GM12865 (cell line): ENCODE measurements at regions not wholly inside any gene's neighbourhood (a gene's known extent, or its start where the extent isn't known, plus 50 kb on each side); places are given as distances from the start of the nearest gene placed in this dataset.

Source experiments
- DNase-seq: peaks from one replicate; pipeline ENCODE4 v3.0.0; 2010; ENCODE audit warnings: low read depth
- H3K4me3 ChIP-seq: 2 replicates; pipeline ENCODE4 v1.5.1; 2011; ENCODE audit warnings: mild to moderate bottlenecking, low read depth, low read length, control low read depth
- TF ChIP-seq, protein P1 (sequence below): IDR thresholded peaks from 2 replicates; pipeline ENCODE4 v1.5.1; 2011; ENCODE audit warnings: low read length, control low read depth, low read depth, inconsistent platforms; ENCODE audit not compliant: insufficient read depth; ENCODE audit errors: missing control alignments

DNA sequence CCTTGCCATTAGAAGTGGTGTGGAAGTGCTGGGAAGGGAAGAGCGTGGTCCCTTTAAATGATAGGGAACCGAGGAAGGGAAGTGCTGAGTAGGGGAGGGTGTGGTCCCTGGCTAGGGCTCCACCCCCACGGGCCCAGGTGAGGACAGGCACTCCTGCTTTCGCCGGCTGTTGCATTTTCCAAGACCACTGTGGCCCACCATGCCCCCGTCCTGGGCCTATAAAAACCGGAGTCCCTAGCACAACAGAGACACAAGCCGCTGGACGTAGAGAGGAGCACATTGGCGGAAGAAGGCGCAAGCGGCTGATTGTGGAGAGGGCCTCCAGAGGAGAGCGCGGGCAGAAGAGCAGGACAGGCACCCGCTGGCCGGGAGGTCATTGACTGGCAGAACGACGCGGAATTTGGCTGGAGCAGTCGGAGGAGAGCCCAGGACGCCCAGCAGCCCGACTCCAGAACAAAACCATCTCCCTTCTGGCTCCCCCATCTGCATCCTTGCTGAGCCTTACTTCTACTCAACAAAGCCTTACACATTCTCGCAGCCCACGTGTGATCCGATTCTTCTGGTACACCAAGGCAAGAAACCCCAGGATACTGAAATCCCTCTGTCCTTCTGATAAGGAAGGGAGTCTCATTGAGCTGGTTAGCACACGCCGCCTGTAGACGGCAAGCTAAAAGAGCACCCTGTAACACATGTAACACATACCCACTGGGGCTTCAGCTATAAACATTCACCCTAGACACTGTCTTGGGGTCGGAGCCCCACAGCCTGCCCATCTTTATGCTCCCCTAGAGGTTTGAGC lies 146.2 kb upstream of the LYZL1 start:
- TF ChIP-seq, protein P1, sequence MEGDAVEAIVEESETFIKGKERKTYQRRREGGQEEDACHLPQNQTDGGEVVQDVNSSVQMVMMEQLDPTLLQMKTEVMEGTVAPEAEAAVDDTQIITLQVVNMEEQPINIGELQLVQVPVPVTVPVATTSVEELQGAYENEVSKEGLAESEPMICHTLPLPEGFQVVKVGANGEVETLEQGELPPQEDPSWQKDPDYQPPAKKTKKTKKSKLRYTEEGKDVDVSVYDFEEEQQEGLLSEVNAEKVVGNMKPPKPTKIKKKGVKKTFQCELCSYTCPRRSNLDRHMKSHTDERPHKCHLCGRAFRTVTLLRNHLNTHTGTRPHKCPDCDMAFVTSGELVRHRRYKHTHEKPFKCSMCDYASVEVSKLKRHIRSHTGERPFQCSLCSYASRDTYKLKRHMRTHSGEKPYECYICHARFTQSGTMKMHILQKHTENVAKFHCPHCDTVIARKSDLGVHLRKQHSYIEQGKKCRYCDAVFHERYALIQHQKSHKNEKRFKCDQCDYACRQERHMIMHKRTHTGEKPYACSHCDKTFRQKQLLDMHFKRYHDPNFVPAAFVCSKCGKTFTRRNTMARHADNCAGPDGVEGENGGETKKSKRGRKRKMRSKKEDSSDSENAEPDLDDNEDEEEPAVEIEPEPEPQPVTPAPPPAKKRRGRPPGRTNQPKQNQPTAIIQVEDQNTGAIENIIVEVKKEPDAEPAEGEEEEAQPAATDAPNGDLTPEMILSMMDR, result no peak
- H3K4me3 ChIP-seq, result no peak overlapping the region
- no peak for DNase-seq

DNA sequence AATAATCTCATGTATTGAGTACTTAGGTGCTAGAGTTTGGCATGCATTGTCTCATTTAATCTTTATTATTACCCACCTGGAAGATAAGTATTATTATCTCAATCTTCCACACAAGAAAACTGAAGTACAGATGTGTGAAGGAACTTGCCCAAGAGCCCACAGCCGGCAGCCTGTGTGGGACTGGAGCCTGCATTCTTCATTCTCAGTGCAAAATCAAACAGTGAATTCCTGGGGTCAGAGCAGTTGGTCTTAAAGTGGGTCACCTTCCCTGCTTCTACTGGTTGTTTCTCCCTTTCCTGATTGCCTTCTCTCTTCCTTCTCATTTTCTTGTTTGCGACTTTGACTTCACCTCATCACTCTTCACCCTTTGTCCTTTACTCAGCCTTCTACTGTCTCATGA lies 144.7 kb upstream of the LYZL1 start:
- H3K4me3 ChIP-seq, result no peak overlapping the region
- DNase-seq, result no peak
- TF ChIP-seq, protein P1, result no peak

DNA sequence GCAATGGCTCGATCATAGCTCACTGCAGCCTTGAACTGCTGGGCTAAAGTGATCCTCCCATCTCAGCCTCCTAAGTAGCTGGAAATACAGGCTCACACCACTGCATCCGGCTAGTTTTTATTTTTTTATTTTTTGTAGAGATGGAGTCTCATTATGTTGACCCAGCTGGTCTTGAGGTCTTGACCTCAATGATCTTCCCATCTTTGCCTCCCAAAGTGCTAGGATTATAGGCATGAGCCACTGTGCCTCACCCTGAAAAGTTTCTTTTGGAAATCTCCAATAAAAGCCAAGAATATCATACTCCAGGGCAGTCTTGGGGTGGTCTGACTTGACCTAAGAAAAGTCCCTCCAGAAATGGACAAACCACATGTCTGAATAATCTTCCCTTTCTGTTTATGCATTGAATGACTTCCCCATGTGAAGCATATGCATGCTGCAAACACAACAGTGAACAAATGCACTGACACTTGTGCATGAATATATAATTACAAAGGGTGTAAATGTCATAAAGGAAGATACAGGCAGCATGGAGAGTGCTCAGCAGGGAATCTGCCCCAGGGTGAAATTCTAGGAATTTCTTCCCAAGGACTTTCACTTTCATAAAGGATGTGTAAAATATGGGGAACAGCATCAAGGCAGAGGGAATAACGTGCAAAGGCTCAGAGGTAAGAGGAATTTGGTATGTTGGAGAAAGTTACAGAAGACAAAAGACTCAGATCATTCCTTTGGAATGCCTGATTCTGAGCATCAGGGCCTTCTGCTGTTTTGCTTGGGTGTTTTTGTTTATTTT lies 142.4 kb upstream of the LYZL1 start:
- no peak overlapping the region for H3K4me3 ChIP-seq
- TF ChIP-seq, protein P1, result no peak
- no peak for DNase-seq

DNA sequence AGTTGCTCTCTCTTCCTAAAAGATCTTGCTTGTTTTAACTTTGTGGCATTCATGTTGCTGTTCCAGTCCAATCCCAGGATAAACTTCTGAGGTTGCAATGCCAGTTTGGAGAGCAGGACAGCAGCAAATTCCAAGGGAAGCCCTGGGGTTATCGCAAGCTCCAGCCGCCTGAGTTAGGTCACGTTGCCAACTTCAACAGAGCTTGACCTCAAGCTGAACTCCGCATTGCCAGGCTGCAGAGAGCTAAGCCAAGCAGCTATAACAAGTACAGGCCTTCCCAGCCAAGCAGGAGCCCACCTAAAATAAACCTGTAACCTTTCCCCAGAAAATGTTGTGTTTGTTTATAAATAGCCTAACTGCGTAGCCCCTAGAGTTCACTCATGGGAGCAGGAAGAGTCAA lies 138.9 kb upstream of the LYZL1 start:
- H3K4me3 ChIP-seq, result no peak overlapping the region
- no peak for DNase-seq
- TF ChIP-seq, protein P1, result no peak

DNA sequence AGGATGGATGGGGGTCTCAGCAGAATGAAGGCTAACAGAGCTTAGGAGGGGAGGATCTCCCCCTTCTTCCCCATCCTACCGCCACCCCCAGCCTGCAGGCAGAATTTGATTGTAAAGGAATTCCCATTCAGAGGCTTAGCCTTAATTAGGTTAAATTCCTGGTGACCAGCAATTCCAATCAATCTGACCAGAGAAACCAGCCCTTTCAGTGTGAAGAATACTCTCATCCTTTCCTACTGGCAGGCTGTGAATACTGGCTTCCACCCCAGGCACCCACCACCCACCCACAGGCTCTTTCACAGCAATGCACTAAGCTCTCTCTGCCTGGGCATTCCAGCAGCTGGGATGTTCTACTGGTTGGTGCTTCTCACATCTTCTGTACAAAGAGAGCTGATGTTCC lies 137.9 kb upstream of the LYZL1 start:
- TF ChIP-seq, protein P1, result no peak
- no peak overlapping the region for H3K4me3 ChIP-seq
- DNase-seq, result no peak

DNA sequence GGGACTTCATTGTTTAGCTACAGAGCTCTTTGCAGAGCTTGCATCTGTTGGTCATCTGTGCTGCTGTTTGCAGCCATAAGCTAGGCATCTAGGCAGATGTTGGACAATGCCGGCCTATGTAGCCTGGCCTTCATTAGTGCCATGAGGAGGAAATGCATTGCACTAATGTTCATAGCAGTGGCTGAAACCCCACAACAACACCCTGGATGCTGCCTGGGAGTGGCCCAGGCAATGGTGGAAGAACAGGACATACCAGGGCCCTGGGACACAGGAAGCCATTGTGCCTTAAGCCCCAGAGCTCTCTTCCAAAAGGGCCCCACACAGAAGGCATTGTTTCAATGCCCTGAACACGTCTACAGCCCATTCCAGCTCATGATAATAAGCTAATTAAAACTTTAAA lies 131.5 kb upstream of the LYZL1 start:
- no peak for DNase-seq
- TF ChIP-seq, protein P1, result no peak

More for the DNA sequence above, 131.5 kb upstream of the LYZL1 start:
- H3K4me3 ChIP-seq, result no peak overlapping the region
